ENCODE measurements at regions not wholly inside any gene's neighbourhood (a gene's known extent, or its start where the extent isn't known, plus 50 kb on each side); places are given as distances from the start of the nearest gene placed in this dataset.

DNA sequence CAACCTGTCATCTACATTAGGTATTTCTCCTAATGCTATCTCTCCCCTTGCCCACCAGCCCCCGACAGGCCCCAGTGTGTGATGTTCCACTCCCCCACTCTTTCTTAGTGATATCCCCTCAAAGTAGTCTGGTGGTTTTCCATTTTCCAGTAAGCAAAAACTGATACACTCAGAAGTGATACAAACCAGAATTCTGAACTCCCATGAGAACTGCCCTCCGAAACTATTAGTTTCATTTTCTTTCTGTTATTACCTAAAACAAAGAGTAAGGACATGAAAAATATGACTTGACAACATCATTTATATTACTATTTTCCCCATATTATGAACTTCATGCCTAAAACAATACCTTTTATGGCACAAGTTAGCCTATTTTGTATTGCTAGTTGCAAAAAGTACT lies 175.0 kb downstream of the OTUD1 start:
- no peak for FAIRE-seq
- no TSS peak for BruUV-seq (replicated peaks)

More for the DNA sequence above, 175.0 kb downstream of the OTUD1 start:
- Histone ChIP-seq H3K9ac (ENCODE audit: control insufficient read depth, insufficient read depth, low read length) (no peak overlapping the region), H4K20me1 (ENCODE audit: control insufficient read depth, insufficient read depth) (no peaks in the 10 kb centered on the region), H3K4me3 (0 out of 2 replicates have a peak overlapping the region, but pooled peaks have one; percentile 10), H3K4me2 (ENCODE audit: control insufficient read depth, insufficient read depth) (no peak overlapping the region), H3K27me3 (replicated peaks in 1 of 2; ENCODE audit: control insufficient read depth in 2 of 2, insufficient read depth in 2 of 2, low read length in 1 of 2) (no peaks in the 10 kb centered on the region), H3K79me2 (ENCODE audit: control insufficient read depth, insufficient read depth, low read length) (no peaks in the 10 kb centered on the region), H3K9me3 (replicated peaks; ENCODE audit: control insufficient read depth, insufficient read depth, low read length) (no peaks in the 10 kb centered on the region; the same call in 2 of the 3 replicates), H3K4me1 (ENCODE audit: control insufficient read depth, insufficient read depth, low read length) (peaks cover 4% of the 10 kb centered on the region), H2AFZ (ENCODE audit: control insufficient read depth, low read depth, low read length) (no peak overlapping the region; the same call in 1 of the 2 replicates), H3K27ac (ENCODE audit: control insufficient read depth, insufficient read depth) (no peak overlapping the region), H3K36me3 (ENCODE audit: control insufficient read depth in 2 of 2, insufficient read depth in 2 of 2, low read length in 1 of 2) (no peaks in the 10 kb centered on the region)
- TF ChIP-seq IRF4 (IDR thresholded peaks at IDR 0.05; ENCODE audit: low read depth, low read length) (no peak), MEF2A (IDR thresholded peaks at IDR 0.05; ENCODE audit: insufficient read depth, low read depth, low read length) (no peak), CHD1 (IDR thresholded peaks at IDR 0.05; ENCODE audit: low read depth, low read length) (no peak), SIX5 (IDR thresholded peaks at IDR 0.05; ENCODE audit: low read depth, low read length, severe bottlenecking) (no peak)
- TF ChIP-seq, protein P1, sequence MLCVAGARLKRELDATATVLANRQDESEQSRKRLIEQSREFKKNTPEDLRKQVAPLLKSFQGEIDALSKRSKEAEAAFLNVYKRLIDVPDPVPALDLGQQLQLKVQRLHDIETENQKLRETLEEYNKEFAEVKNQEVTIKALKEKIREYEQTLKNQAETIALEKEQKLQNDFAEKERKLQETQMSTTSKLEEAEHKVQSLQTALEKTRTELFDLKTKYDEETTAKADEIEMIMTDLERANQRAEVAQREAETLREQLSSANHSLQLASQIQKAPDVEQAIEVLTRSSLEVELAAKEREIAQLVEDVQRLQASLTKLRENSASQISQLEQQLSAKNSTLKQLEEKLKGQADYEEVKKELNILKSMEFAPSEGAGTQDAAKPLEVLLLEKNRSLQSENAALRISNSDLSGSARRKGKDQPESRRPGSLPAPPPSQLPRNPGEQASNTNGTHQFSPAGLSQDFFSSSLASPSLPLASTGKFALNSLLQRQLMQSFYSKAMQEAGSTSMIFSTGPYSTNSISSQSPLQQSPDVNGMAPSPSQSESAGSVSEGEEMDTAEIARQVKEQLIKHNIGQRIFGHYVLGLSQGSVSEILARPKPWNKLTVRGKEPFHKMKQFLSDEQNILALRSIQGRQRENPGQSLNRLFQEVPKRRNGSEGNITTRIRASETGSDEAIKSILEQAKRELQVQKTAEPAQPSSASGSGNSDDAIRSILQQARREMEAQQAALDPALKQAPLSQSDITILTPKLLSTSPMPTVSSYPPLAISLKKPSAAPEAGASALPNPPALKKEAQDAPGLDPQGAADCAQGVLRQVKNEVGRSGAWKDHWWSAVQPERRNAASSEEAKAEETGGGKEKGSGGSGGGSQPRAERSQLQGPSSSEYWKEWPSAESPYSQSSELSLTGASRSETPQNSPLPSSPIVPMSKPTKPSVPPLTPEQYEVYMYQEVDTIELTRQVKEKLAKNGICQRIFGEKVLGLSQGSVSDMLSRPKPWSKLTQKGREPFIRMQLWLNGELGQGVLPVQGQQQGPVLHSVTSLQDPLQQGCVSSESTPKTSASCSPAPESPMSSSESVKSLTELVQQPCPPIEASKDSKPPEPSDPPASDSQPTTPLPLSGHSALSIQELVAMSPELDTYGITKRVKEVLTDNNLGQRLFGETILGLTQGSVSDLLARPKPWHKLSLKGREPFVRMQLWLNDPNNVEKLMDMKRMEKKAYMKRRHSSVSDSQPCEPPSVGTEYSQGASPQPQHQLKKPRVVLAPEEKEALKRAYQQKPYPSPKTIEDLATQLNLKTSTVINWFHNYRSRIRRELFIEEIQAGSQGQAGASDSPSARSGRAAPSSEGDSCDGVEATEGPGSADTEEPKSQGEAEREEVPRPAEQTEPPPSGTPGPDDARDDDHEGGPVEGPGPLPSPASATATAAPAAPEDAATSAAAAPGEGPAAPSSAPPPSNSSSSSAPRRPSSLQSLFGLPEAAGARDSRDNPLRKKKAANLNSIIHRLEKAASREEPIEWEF (IDR thresholded peaks at IDR 0.05; ENCODE audit: insufficient replicate concordance, low read depth, low read length) = no peak
- in situ Hi-C loops (cut with MboI) (no loop called here), intact Hi-C loops (cut with micrococcal nuclease; ENCODE audit: unreplicated experiment) (no loop called here)
- DNase-seq (ENCODE audit: low read depth, low spot score) = no peak
- ChIA-PET POLR2A (no interaction called here), RAD21 (ENCODE audit: unreplicated experiment) (no interaction called here), CTCF (no interaction called here), SMC1A (ENCODE audit: uncharacterized antibody, unreplicated experiment) (no interaction called here)
- ATAC-seq = peak; percentile 68
- 4% methylated on average over 2 of the region's 2 CpGs for WGBS (ENCODE audit: insufficient coverage, insufficient replicate concordance, low lambda C conversion rate, missing lambda C conversion rate)

Data from GM12878 (cell line).